MM.1S (cell line): ENCODE measurements at regions not wholly inside any gene's neighbourhood (a gene's known extent, or its start where the extent isn't known, plus 50 kb on each side); places are given as distances from the start of the nearest gene placed in this dataset.

Experiments used
- DNase-seq: peaks from one replicate; pipeline ENCODE4 v3.0.0-alpha.2; 2015
- H2AFZ ChIP-seq: fragments of 300-600 bp; sonication (generic); 2 replicates; pipeline ENCODE4 v1.6.0; 2016; ENCODE audit warnings: antibody characterized with exemption, low read length
- H3F3A ChIP-seq: fragments of 300-600 bp; sonication (generic); 2 replicates; pipeline ENCODE4 v1.6.1; 2016; ENCODE audit warnings: mild to moderate bottlenecking, antibody characterized with exemption, low read length, moderate library complexity, mixed read lengths; ENCODE audit not compliant: insufficient read depth
- H3K27ac ChIP-seq: fragments of 300-600 bp; sonication (generic); 2 replicates; pipeline ENCODE4 v1.5.1; 2016; ENCODE audit warnings: mild to moderate bottlenecking, low read length
- H3K27me3 ChIP-seq: fragments of 300-600 bp; sonication (generic); replicated peaks from 2 replicates; pipeline ENCODE4 v1.6.0; 2016; ENCODE audit warnings: low read length; ENCODE audit not compliant: insufficient read depth
- H3K36me3 ChIP-seq: fragments of 300-600 bp; sonication (generic); replicated peaks from 2 replicates; pipeline ENCODE4 v1.6.1; 2016; ENCODE audit warnings: mild to moderate bottlenecking, low read length, mixed read lengths; ENCODE audit not compliant: insufficient read depth
- H3K4me1 ChIP-seq: fragments of 300-600 bp; sonication (generic); 2 replicates; pipeline ENCODE4 v1.6.1; 2016; ENCODE audit warnings: low read length, mixed read lengths
- H3K4me2 ChIP-seq: fragments of 300-600 bp; sonication (generic); 2 replicates; pipeline ENCODE4 v1.6.0; 2016; ENCODE audit warnings: low read depth, low read length
- H3K4me3 ChIP-seq: fragments of 300-600 bp; sonication (generic); 2 replicates; pipeline ENCODE4 v1.5.1; 2016; ENCODE audit warnings: low read length, mixed read lengths
- H3K79me2 ChIP-seq: fragments of 300-600 bp; sonication (generic); 2 replicates; pipeline ENCODE4 v1.6.1; 2016; ENCODE audit warnings: mixed run types, low read length, mixed read lengths
- H3K9ac ChIP-seq: fragments of 300-600 bp; sonication (generic); 2 replicates; pipeline ENCODE4 v1.6.1; 2016; ENCODE audit warnings: low read length, mixed read lengths
- H3K9me2 ChIP-seq: fragments of 300-600 bp; sonication (generic); replicated peaks from 2 replicates; pipeline ENCODE4 v1.6.1; 2016; ENCODE audit warnings: mild to moderate bottlenecking, low read length, mixed read lengths; ENCODE audit not compliant: insufficient read depth
- H3K9me3 ChIP-seq: fragments of 300-600 bp; sonication (generic); replicated peaks from 2 replicates; pipeline ENCODE4 v1.6.1; 2016; ENCODE audit warnings: mild to moderate bottlenecking, low read length, mixed read lengths; ENCODE audit not compliant: insufficient read depth
- H4K20me1 ChIP-seq: fragments of 300-600 bp; sonication (generic); 2 replicates; pipeline ENCODE4 v1.6.1; 2016; ENCODE audit warnings: mild to moderate bottlenecking, low read length, moderate library complexity, mixed read lengths; ENCODE audit not compliant: insufficient read depth
- CTCF ChIP-seq: fragments of 300-600 bp; sonication (generic); IDR thresholded peaks from 2 replicates; pipeline ENCODE4 v1.5.1; 2016; ENCODE audit warnings: antibody characterized with exemption, low read length, mixed read lengths
- EZH2 ChIP-seq: fragments of 300-600 bp; sonication (generic); optimal IDR thresholded peaks from 2 replicates; pipeline ENCODE3; 2017; ENCODE audit warnings: low read depth, mild to moderate bottlenecking, antibody characterized with exemption, low read length, mixed read lengths
- EZH2phosphoT487 ChIP-seq: fragments of 300-600 bp; sonication (generic); IDR thresholded peaks from 2 replicates; pipeline ENCODE4 v1.6.1; 2018; ENCODE audit warnings: antibody characterized with exemption, low read length

GRCh38 chr5:168176941-168177340, 114.5 kb upstream of the WWC1 start:
- no peak overlapping the region for H3K4me3 ChIP-seq
- no peaks in the 10 kb centered on the region for H3K36me3 ChIP-seq
- H4K20me1 ChIP-seq = no peaks in the 10 kb centered on the region
- no peak overlapping the region for H3K27ac ChIP-seq
- H3K4me1 ChIP-seq = peaks cover 24% of the 10 kb centered on the region
- H3K9me2 ChIP-seq = no peaks in the 10 kb centered on the region
- H3K79me2 ChIP-seq = no peaks in the 10 kb centered on the region
- H3K4me2 ChIP-seq = no peak overlapping the region
- H2AFZ ChIP-seq = no peak overlapping the region
- DNase-seq = no peak
- no peak for TF ChIP-seq EZH2phosphoT487
- no peak for TF ChIP-seq EZH2
- no peak for TF ChIP-seq CTCF
- peaks cover 13% of the 10 kb centered on the region for H3F3A ChIP-seq
- H3K9me3 ChIP-seq = no peaks in the 10 kb centered on the region
- no peak overlapping the region for H3K9ac ChIP-seq
- no peaks in the 10 kb centered on the region; the same call in 1 of the 2 replicates for H3K27me3 ChIP-seq

GRCh38 chr5:168177831-168178450, 113.5 kb upstream of the WWC1 start:
- no peak overlapping the region for H3K9ac ChIP-seq
- H3K27ac ChIP-seq = no peak overlapping the region
- no peaks in the 10 kb centered on the region; the same call in 1 of the 2 replicates for H3K27me3 ChIP-seq
- peaks cover 24% of the 10 kb centered on the region for H3K4me1 ChIP-seq
- no peak overlapping the region for H3K4me2 ChIP-seq
- H2AFZ ChIP-seq = no peak overlapping the region
- no peak overlapping the region for H3K4me3 ChIP-seq
- no peaks in the 10 kb centered on the region for H3K9me3 ChIP-seq
- no peaks in the 10 kb centered on the region for H4K20me1 ChIP-seq
- H3K36me3 ChIP-seq = no peaks in the 10 kb centered on the region
- TF ChIP-seq EZH2 (no peak), CTCF (no peak), EZH2phosphoT487 (no peak)
- no peak for DNase-seq
- H3F3A ChIP-seq = peaks cover 13% of the 10 kb centered on the region
- H3K9me2 ChIP-seq = no peaks in the 10 kb centered on the region
- no peaks in the 10 kb centered on the region for H3K79me2 ChIP-seq

- Histone ChIP-seq H3K9me2 (no peaks in the 10 kb centered on the region), H3K4me3 (no peak overlapping the region), H3K9me3 (no peaks in the 10 kb centered on the region), H3K27me3 (no peaks in the 10 kb centered on the region; the same call in 1 of the 2 replicates), H3K4me1 (peaks cover 24% of the 10 kb centered on the region), H3K79me2 (no peaks in the 10 kb centered on the region), H4K20me1 (no peaks in the 10 kb centered on the region), H3K9ac (no peak overlapping the region), H3K4me2 (no peak overlapping the region), H2AFZ (no peak overlapping the region), H3K27ac (no peak overlapping the region), H3K36me3 (no peaks in the 10 kb centered on the region), H3F3A (peaks cover 13% of the 10 kb centered on the region)
- no peak for TF ChIP-seq CTCF
- TF ChIP-seq EZH2phosphoT487 = no peak
- no peak for TF ChIP-seq EZH2
- DNase-seq = no peak
These were observed 112.3 kb upstream of the WWC1 start for GRCh38 chr5:168179192-168179593.
